ENCODE measurements at regions not wholly inside any gene's neighbourhood (a gene's known extent, or its start where the extent isn't known, plus 50 kb on each side); places are given as distances from the start of the nearest gene placed in this dataset.

GRCh38 chr4:184930026-184930425 lies 88.3 kb upstream of the HELT start:
- H3K9me3 Mint-ChIP-seq = peaks cover 14% of the 10 kb centered on the region
- peaks cover 5% of the 10 kb centered on the region for H3K4me1 Mint-ChIP-seq
- no peaks in the 10 kb centered on the region for H3K27me3 Mint-ChIP-seq
- DNase-seq = no peak
- no peak overlapping the region for H3K4me3 Mint-ChIP-seq
- H3K27ac Mint-ChIP-seq = no peak overlapping the region
- no peaks in the 10 kb centered on the region for H3K36me3 Mint-ChIP-seq

GRCh38 chr4:184932343-184932742 lies 85.9 kb upstream of the HELT start:
- DNase-seq = no peak
- no peak overlapping the region for H3K27ac Mint-ChIP-seq
- H3K4me1 Mint-ChIP-seq = peaks cover 5% of the 10 kb centered on the region
- no peak overlapping the region for H3K4me3 Mint-ChIP-seq
- no peaks in the 10 kb centered on the region for H3K27me3 Mint-ChIP-seq
- H3K36me3 Mint-ChIP-seq = no peaks in the 10 kb centered on the region
- peaks cover 10% of the 10 kb centered on the region for H3K9me3 Mint-ChIP-seq

GRCh38 chr4:184933311-184933710 lies 85.0 kb upstream of the HELT start:
- Mint-ChIP-seq H3K9me3 (peaks cover 4% of the 10 kb centered on the region), H3K36me3 (no peaks in the 10 kb centered on the region), H3K4me1 (peaks cover 5% of the 10 kb centered on the region), H3K27me3 (no peaks in the 10 kb centered on the region), H3K27ac (no peak overlapping the region), H3K4me3 (no peak overlapping the region)
- DNase-seq = no peak

GRCh38 chr4:184934184-184934583 lies 84.1 kb upstream of the HELT start:
- DNase-seq = no peak
- Mint-ChIP-seq H3K4me3 (no peak overlapping the region), H3K36me3 (no peaks in the 10 kb centered on the region)

GRCh38 chr4:184934961-184935360 lies 83.3 kb upstream of the HELT start:
- Mint-ChIP-seq H3K27ac (no peak overlapping the region), H3K4me1 (peaks cover 5% of the 10 kb centered on the region), H3K36me3 (no peaks in the 10 kb centered on the region), H3K4me3 (no peak overlapping the region), H3K9me3 (no peaks in the 10 kb centered on the region), H3K27me3 (peaks cover under 1% of the 10 kb centered on the region)
- no peak for DNase-seq

More at GRCh38 chr4:184934184-184934583, 84.1 kb upstream of the HELT start:
- no peaks in the 10 kb centered on the region for H3K27me3 Mint-ChIP-seq
- peaks cover 5% of the 10 kb centered on the region for H3K4me1 Mint-ChIP-seq
- H3K9me3 Mint-ChIP-seq = no peaks in the 10 kb centered on the region
- H3K27ac Mint-ChIP-seq = no peak overlapping the region

- no peak for DNase-seq
- Mint-ChIP-seq H3K9me3 (no peaks in the 10 kb centered on the region), H3K36me3 (no peaks in the 10 kb centered on the region), H3K4me1 (peaks cover 5% of the 10 kb centered on the region), H3K27ac (no peak overlapping the region), H3K4me3 (no peak overlapping the region), H3K27me3 (peaks cover 2% of the 10 kb centered on the region)
Measured at GRCh38 chr4:184936071-184936470, 82.2 kb upstream of the HELT start.

GRCh38 chr4:184937030-184937710 lies 81.1 kb upstream of the HELT start:
- Mint-ChIP-seq H3K9me3 (no peaks in the 10 kb centered on the region), H3K4me1 (peaks cover 5% of the 10 kb centered on the region), H3K4me3 (no peak overlapping the region), H3K36me3 (no peaks in the 10 kb centered on the region), H3K27me3 (peaks cover 2% of the 10 kb centered on the region), H3K27ac (no peak overlapping the region)
- DNase-seq = no peak

GRCh38 chr4:184937745-184938144 lies 80.5 kb upstream of the HELT start:
- Mint-ChIP-seq H3K4me3 (no peak overlapping the region), H3K4me1 (peaks cover 5% of the 10 kb centered on the region), H3K27me3 (peaks cover 2% of the 10 kb centered on the region), H3K27ac (no peak overlapping the region), H3K9me3 (no peaks in the 10 kb centered on the region), H3K36me3 (no peaks in the 10 kb centered on the region)
- DNase-seq = no peak

GRCh38 chr4:184938871-184939270 lies 79.4 kb upstream of the HELT start:
- no peak overlapping the region for H3K4me3 Mint-ChIP-seq
- DNase-seq = no peak
- H3K9me3 Mint-ChIP-seq = no peaks in the 10 kb centered on the region
- no peak overlapping the region for H3K27ac Mint-ChIP-seq
- H3K36me3 Mint-ChIP-seq = no peaks in the 10 kb centered on the region
- peaks cover 5% of the 10 kb centered on the region for H3K4me1 Mint-ChIP-seq
- peaks cover 2% of the 10 kb centered on the region for H3K27me3 Mint-ChIP-seq

- H3K4me3 Mint-ChIP-seq = no peak overlapping the region
- no peak overlapping the region for H3K27ac Mint-ChIP-seq
- no peaks in the 10 kb centered on the region for H3K36me3 Mint-ChIP-seq
- H3K4me1 Mint-ChIP-seq = no peaks in the 10 kb centered on the region
- DNase-seq = no peak
- peaks cover 2% of the 10 kb centered on the region for H3K27me3 Mint-ChIP-seq
- no peaks in the 10 kb centered on the region for H3K9me3 Mint-ChIP-seq
Measured at GRCh38 chr4:184939978-184940377, 78.3 kb upstream of the HELT start.

GRCh38 chr4:184940500-184940899 lies 77.8 kb upstream of the HELT start:
- H3K27me3 Mint-ChIP-seq = peaks cover 2% of the 10 kb centered on the region
- no peaks in the 10 kb centered on the region for H3K9me3 Mint-ChIP-seq
- no peak overlapping the region for H3K4me3 Mint-ChIP-seq
- DNase-seq = no peak
- H3K36me3 Mint-ChIP-seq = no peaks in the 10 kb centered on the region
- no peaks in the 10 kb centered on the region for H3K4me1 Mint-ChIP-seq
- no peak overlapping the region for H3K27ac Mint-ChIP-seq

GRCh38 chr4:184941671-184942418 lies 76.4 kb upstream of the HELT start:
- DNase-seq = no peak
- peaks cover 3% of the 10 kb centered on the region for H3K27me3 Mint-ChIP-seq
- no peaks in the 10 kb centered on the region for H3K4me1 Mint-ChIP-seq
- no peaks in the 10 kb centered on the region for H3K36me3 Mint-ChIP-seq
- H3K9me3 Mint-ChIP-seq = no peaks in the 10 kb centered on the region
- no peak overlapping the region for H3K4me3 Mint-ChIP-seq
- no peak overlapping the region for H3K27ac Mint-ChIP-seq

- H3K4me1 Mint-ChIP-seq = no peaks in the 10 kb centered on the region
- H3K36me3 Mint-ChIP-seq = no peaks in the 10 kb centered on the region
- peaks cover 11% of the 10 kb centered on the region for H3K27me3 Mint-ChIP-seq
- H3K4me3 Mint-ChIP-seq = no peak overlapping the region
- DNase-seq = no peak
- no peaks in the 10 kb centered on the region for H3K9me3 Mint-ChIP-seq
- H3K27ac Mint-ChIP-seq = no peak overlapping the region
Measured at GRCh38 chr4:184942444-184943425, 75.6 kb upstream of the HELT start.

- H3K4me1 Mint-ChIP-seq = no peaks in the 10 kb centered on the region
- no peaks in the 10 kb centered on the region for H3K9me3 Mint-ChIP-seq
- peaks cover 29% of the 10 kb centered on the region for H3K27me3 Mint-ChIP-seq
- no peaks in the 10 kb centered on the region for H3K36me3 Mint-ChIP-seq
- no peak overlapping the region for H3K4me3 Mint-ChIP-seq
- H3K27ac Mint-ChIP-seq = no peak overlapping the region
- no peak for DNase-seq
Measured at GRCh38 chr4:184949020-184949419, 69.3 kb upstream of the HELT start.
